ENCODE measurements at regions not wholly inside any gene's neighbourhood (a gene's known extent, or its start where the extent isn't known, plus 50 kb on each side); places are given as distances from the start of the nearest gene placed in this dataset.

GRCh38 chr1:214977110-214977509 lies 105.4 kb upstream of the KCNK2 start:
- ChIA-PET POLR2A (no interaction called here), CTCF (no interaction called here)
- H3K36me3 Mint-ChIP-seq, result no peaks in the 10 kb centered on the region
- H3K4me3 Mint-ChIP-seq, result no peak overlapping the region
- TF ChIP-seq ZNF532 (CRISPR knock-in tag; IDR thresholded peaks at IDR 0.05; ENCODE audit: borderline replicate concordance) (no peak), NR2C2 (CRISPR knock-in tag; IDR thresholded peaks at IDR 0.05) (no peak)
- H3K27me3 Mint-ChIP-seq (ENCODE audit: low read depth), result no peaks in the 10 kb centered on the region; the same call in 1 of the 2 replicates
- DNase-seq (ENCODE audit: low spot score), result no peak
- ATAC-seq, result peak; percentile 20; the same call in 1 of the 2 replicates
- H3K4me1 Mint-ChIP-seq, result peaks cover 27% of the 10 kb centered on the region
- H3K27ac Mint-ChIP-seq, result no peak overlapping the region; the same call in 1 of the 2 replicates
- H3K9me3 Mint-ChIP-seq, result no peaks in the 10 kb centered on the region

DNA sequence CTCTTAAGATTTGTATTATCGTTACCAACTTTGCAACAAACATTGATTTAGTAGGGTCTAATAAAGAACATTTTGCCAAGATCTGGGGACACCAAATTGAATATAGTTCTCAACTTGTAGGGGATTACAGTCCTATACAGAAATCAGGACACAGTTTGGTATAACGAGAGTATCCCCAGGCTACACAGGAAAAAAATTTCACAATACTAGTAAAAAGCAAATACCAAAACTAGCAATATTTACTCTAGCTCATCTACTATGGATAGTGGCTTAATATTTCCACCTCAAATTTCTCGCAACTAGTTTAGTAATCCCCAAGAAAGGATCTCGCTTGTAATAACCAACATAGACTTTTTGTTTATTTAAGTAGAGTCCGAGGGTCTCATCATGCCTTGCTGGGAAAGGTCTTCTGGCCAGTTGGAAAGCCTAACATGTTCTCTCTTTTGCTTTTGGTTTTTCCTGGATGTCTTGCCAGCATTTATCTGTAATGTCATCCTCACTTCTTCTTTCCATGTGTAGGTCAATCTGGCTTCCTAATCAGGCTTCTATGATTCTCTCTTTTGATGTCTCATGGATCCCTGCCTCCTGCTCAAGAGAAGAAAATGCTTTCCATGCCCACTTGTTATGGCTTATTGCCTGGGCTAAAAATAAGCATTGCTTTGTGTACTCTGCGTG lies 104.7 kb upstream of the KCNK2 start:
- ChIA-PET POLR2A (no interaction called here), CTCF (no interaction called here)
- Mint-ChIP-seq H3K36me3 (no peaks in the 10 kb centered on the region), H3K4me1 (peaks cover 27% of the 10 kb centered on the region), H3K9me3 (no peaks in the 10 kb centered on the region), H3K27me3 (ENCODE audit: low read depth) (no peaks in the 10 kb centered on the region; the same call in 1 of the 2 replicates), H3K4me3 (no peak overlapping the region), H3K27ac (no peak overlapping the region)
- ATAC-seq (no peak), DNase-seq (ENCODE audit: low spot score) (no peak)
- no peak for TF ChIP-seq SP1 (CRISPR knock-in tag; conservative IDR thresholded peaks at IDR 0.05)

- Mint-ChIP-seq H3K27me3 (ENCODE audit: low read depth) (no peaks in the 10 kb centered on the region; the same call in 1 of the 2 replicates), H3K9me3 (peaks cover 5% of the 10 kb centered on the region), H3K36me3 (peaks cover 4% of the 10 kb centered on the region), H3K4me3 (no peak overlapping the region), H3K27ac (no peak overlapping the region), H3K4me1 (peaks cover 17% of the 10 kb centered on the region)
- TF ChIP-seq MXD4 (CRISPR knock-in tag; IDR thresholded peaks at IDR 0.05; ENCODE audit: borderline replicate concordance) (no peak), ZNF121 (CRISPR knock-in tag; IDR thresholded peaks at IDR 0.05) (no peak), SMAD3 (CRISPR knock-in tag; IDR thresholded peaks at IDR 0.05; ENCODE audit: borderline replicate concordance) (no peak), NR2C2 (CRISPR knock-in tag; IDR thresholded peaks at IDR 0.05) (no peak), ZNF671 (CRISPR knock-in tag; IDR thresholded peaks at IDR 0.05) (no peak), FOXJ3 (CRISPR knock-in tag; IDR thresholded peaks at IDR 0.05; ENCODE audit: borderline replicate concordance) (no peak), IRF1 (CRISPR knock-in tag; IDR thresholded peaks at IDR 0.05) (no peak), TEAD4 (CRISPR knock-in tag; IDR thresholded peaks at IDR 0.05) (no peak), ZMAT4 (CRISPR knock-in tag; IDR thresholded peaks at IDR 0.05) (no peak), ELF4 (CRISPR knock-in tag; IDR thresholded peaks at IDR 0.05; ENCODE audit: low read depth) (no peak), ETV6 (CRISPR knock-in tag; IDR thresholded peaks at IDR 0.05) (no peak), SMAD4 (CRISPR knock-in tag; IDR thresholded peaks at IDR 0.05) (no peak)
- TF ChIP-seq, protein P1, sequence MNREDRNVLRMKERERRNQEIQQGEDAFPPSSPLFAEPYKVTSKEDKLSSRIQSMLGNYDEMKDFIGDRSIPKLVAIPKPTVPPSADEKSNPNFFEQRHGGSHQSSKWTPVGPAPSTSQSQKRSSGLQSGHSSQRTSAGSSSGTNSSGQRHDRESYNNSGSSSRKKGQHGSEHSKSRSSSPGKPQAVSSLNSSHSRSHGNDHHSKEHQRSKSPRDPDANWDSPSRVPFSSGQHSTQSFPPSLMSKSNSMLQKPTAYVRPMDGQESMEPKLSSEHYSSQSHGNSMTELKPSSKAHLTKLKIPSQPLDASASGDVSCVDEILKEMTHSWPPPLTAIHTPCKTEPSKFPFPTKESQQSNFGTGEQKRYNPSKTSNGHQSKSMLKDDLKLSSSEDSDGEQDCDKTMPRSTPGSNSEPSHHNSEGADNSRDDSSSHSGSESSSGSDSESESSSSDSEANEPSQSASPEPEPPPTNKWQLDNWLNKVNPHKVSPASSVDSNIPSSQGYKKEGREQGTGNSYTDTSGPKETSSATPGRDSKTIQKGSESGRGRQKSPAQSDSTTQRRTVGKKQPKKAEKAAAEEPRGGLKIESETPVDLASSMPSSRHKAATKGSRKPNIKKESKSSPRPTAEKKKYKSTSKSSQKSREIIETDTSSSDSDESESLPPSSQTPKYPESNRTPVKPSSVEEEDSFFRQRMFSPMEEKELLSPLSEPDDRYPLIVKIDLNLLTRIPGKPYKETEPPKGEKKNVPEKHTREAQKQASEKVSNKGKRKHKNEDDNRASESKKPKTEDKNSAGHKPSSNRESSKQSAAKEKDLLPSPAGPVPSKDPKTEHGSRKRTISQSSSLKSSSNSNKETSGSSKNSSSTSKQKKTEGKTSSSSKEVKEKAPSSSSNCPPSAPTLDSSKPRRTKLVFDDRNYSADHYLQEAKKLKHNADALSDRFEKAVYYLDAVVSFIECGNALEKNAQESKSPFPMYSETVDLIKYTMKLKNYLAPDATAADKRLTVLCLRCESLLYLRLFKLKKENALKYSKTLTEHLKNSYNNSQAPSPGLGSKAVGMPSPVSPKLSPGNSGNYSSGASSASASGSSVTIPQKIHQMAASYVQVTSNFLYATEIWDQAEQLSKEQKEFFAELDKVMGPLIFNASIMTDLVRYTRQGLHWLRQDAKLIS (CRISPR knock-in tag; IDR thresholded peaks at IDR 0.05; ENCODE audit: borderline replicate concordance), result no peak
- TF ChIP-seq, protein P2, sequence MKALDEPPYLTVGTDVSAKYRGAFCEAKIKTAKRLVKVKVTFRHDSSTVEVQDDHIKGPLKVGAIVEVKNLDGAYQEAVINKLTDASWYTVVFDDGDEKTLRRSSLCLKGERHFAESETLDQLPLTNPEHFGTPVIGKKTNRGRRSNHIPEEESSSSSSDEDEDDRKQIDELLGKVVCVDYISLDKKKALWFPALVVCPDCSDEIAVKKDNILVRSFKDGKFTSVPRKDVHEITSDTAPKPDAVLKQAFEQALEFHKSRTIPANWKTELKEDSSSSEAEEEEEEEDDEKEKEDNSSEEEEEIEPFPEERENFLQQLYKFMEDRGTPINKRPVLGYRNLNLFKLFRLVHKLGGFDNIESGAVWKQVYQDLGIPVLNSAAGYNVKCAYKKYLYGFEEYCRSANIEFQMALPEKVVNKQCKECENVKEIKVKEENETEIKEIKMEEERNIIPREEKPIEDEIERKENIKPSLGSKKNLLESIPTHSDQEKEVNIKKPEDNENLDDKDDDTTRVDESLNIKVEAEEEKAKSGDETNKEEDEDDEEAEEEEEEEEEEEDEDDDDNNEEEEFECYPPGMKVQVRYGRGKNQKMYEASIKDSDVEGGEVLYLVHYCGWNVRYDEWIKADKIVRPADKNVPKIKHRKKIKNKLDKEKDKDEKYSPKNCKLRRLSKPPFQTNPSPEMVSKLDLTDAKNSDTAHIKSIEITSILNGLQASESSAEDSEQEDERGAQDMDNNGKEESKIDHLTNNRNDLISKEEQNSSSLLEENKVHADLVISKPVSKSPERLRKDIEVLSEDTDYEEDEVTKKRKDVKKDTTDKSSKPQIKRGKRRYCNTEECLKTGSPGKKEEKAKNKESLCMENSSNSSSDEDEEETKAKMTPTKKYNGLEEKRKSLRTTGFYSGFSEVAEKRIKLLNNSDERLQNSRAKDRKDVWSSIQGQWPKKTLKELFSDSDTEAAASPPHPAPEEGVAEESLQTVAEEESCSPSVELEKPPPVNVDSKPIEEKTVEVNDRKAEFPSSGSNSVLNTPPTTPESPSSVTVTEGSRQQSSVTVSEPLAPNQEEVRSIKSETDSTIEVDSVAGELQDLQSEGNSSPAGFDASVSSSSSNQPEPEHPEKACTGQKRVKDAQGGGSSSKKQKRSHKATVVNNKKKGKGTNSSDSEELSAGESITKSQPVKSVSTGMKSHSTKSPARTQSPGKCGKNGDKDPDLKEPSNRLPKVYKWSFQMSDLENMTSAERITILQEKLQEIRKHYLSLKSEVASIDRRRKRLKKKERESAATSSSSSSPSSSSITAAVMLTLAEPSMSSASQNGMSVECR (CRISPR knock-in tag; IDR thresholded peaks at IDR 0.05; ENCODE audit: borderline replicate concordance), result no peak
- ATAC-seq (no peak), DNase-seq (ENCODE audit: low spot score) (no peak)
- POLR2A ChIA-PET, result no interaction called here
- CTCF ChIA-PET, result no interaction called here
Measured at GRCh38 chr1:214979191-214979590, 103.3 kb upstream of the KCNK2 start.

All from WTC11 (cell line).